ENCODE measurements at regions not wholly inside any gene's neighbourhood (a gene's known extent, or its start where the extent isn't known, plus 50 kb on each side); places are given as distances from the start of the nearest gene placed in this dataset.
"Not testable (repeated sequence)": the region's sequence is repeated elsewhere in the genome, so short reads cannot be mapped to it uniquely, and the experiment has no call there.

DNA sequence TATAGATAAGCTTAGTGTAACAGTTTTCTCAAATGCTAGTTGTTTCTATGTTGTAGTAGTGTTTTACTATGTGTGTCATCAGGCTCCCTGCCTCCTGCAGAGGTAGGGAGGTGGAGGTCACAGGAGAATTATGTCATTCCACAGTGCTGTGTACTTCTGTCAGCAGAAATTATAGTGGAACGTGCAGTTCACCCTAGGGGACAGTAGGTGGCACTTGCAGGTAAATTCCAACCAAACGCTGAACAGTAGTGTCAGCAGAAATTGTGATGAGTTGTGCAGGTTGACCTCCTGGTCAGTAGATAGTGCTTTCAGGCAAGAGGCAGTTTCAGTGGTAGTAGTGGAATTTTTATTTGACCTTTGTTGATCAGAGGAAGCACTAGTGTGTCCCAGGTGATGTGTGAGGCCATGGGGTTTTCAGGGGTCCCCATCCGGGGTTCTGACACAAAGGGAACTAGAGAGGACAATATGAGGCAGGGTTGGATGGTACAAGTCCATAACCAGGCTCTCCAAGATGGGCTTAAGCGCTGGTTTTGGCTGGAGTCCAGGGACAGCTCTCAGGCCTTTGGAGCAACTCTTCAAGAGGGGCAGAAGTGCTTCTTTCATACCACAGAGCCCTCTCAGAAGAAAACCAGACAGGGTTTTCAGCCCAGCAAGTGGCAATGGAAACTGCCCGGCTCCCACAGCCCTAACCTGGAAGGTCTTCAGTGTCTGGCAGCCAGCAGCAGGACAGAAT, 402.9 kb downstream of the CYLC2 start:
- DNase-seq (ENCODE audit: low read depth, low spot score), result peak; percentile 49

DNA sequence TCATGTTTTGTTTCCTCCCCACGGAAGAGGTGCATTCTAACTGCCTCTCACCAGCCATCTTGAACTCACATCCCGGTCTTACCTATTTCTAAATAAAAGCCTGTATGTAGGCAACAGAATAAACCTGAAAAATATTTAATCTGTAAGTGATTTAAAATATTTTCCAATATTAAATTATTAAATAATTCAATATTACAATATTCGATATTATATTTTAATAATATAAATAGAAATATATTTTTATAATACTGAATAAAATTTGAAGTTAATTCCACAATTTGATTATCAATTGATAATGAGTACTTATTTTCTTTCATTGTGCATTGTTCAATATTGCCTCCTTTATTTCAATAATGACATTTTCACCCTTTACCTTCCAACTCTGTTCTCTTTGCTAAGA, 404.4 kb downstream of the CYLC2 start:
- no peak for DNase-seq (ENCODE audit: low read depth, low spot score)

DNA sequence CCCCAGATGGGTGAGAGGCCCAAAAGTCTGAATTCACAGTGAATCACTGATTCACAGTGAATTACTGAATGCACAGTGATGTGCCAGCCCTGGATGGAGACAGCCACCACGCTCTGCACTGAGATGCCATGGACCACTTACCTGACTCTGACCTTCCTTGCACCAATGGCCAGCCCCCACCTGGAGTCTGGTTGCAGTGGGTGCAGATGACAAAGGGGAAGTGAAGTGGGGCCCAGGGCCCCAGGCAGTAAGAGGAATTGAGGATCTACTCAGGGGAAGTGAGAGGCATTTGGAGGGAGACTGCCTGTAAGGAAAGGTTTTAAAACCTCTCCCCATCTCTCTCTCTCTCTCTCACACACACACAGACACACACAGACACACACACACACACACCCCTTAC, 412.1 kb downstream of the CYLC2 start:
- no peak for DNase-seq (ENCODE audit: low read depth, low spot score)

DNA sequence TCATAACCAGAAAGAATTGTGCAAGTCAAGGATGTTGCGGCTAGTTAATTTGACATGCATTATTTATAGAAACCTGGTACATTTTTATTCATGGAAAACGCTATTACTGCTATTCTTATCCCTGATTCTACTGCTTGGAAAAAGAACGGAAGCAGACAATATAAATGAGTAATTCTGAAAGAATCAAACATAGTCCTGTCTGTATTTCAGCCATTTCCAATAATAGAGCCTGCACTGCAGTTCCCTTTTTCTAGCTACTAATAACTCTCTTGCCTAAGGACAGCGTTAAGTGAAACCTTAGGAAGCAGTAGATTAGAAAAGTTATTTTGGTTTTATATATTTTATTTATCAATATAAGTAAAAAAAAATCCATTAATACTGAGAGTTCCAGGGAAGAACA, 414.9 kb downstream of the CYLC2 start:
- no peak for DNase-seq (ENCODE audit: low read depth, low spot score)

DNA sequence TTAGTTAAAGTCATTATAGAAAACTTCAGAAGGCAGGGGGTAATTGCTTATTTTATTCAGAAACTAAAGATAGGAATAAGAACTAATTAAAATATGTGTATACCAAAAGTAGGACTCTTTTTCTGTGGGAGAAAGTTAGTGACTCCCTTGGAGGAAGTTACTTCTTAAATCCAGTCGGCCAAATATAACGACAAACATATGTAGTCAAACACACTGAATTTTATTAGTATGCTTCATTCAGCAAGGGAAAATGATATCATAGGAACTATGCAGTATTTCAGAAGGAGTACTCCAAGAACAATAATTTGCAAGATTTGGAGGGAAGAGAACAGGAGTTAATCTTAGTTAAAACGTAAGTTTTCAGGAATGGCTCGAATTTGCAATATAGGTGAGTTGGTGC, 432.6 kb downstream of the CYLC2 start:
- DNase-seq (ENCODE audit: low read depth, low spot score), result no peak

DNA sequence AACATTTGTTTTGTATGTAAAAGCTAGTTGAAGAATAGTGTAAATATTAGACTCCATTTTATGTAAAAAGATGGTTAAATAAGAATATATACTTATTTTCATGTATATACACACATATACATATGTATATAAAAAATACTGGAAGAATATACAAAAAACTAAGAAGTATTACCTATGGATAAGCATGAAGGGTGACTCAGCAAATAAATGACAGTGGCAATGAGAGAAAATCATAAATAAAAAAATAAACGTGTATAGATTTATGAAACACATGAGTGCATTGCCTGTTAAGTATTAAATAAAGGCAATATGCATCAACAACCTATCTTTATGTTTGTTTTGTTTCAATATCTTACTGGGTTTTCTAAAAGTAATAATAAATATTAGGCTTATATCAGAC, 435.3 kb downstream of the CYLC2 start:
- DNase-seq (ENCODE audit: low read depth, low spot score), result no peak

DNA sequence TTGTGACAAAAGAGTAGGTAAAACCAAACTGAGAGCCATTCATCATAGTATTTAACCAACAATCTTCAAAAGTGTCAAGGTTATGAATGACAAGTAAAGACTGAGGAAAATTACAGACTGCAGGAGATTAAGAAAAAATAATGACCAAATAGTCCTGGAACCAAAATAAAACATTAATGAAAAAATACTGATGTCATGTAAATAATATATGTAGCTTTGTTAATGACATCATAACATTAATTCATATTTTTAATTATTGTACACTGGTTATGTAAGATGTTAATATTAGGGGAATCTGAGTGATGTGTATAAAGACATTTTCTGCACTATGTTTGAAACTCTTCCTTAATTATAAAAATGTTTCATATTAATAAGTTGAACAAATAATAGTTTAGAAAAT, 436.7 kb downstream of the CYLC2 start:
- no peak for DNase-seq (ENCODE audit: low read depth, low spot score)

DNA sequence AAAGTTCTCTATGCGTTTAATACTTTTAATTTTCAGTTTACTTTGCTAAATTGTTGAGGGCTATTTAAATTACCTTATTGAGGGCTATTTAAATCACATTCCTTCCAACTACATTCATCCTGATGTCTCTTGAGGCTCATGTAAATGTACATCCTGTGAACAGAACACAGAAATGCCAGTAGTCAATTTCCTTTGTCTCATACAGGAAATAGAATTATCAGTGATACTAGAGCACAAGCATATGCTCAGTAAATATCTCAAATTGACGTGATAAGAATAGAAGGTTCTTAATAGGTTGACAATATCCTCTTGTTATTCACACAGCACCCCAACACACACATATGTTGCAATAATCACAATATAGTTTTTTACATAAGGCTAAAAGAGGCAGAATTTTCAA, 449.0 kb downstream of the CYLC2 start:
- no peak for DNase-seq (ENCODE audit: low read depth, low spot score)

DNA sequence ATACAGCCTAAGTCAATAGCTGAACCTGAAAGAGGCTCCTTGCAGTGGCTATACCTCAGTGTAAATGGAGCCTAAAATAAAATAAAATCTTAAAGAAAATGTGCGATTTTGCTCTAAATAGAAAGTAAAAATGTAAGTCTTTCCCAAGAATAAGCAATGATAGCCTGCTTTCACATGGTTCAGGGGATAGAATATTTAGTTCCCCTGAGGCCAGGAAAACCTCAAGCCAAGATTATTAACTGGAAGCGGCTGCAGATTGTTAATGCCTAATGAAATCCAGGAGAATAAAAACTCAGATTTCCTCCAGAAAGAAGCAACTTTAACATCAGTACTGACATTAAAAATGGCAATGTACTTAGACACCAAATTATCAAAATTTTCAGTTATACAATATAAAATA, 463.7 kb downstream of the CYLC2 start:
- DNase-seq (ENCODE audit: low read depth, low spot score), result no peak

DNA sequence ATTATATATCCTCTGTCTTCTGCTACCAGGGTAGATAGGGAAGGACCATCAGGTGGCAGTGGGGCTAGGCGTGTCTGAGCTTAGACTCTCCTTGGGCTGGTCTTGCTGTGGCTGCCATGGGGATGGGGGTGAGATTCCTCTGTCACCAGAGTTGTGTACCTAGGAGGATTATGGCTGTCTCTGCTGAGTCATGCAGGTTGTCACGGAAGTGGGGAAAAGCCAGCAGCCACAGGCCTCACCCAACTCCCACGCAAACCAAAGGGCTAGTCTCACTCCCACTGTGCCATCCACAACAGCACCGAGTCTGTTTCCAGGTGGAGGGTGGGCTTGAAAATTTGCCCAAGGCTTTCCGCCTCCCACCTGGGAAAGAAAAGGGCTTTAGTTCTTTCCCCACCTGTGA, 476.1 kb downstream of the CYLC2 start:
- DNase-seq (ENCODE audit: low read depth, low spot score), result no peak

DNA sequence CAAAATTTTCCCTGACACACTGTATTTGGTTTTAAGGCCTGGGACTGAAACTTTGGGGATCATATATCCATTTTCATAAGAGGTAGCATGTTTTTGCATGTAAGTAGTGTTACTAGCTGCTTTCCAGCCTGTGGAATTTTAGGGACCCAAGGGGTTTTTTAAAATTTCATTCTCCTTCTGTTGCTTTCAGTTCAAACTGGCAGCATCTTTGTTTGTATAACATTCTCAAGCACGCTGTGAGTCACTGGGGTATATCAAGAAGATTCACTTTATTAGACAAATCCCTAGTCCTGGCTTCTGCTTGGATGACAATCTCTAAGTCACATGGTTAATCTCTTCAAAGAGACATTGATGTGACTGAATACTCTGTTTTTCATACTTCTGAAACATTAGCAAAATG, 479.0 kb downstream of the CYLC2 start:
- no peak for DNase-seq (ENCODE audit: low read depth, low spot score)

DNA sequence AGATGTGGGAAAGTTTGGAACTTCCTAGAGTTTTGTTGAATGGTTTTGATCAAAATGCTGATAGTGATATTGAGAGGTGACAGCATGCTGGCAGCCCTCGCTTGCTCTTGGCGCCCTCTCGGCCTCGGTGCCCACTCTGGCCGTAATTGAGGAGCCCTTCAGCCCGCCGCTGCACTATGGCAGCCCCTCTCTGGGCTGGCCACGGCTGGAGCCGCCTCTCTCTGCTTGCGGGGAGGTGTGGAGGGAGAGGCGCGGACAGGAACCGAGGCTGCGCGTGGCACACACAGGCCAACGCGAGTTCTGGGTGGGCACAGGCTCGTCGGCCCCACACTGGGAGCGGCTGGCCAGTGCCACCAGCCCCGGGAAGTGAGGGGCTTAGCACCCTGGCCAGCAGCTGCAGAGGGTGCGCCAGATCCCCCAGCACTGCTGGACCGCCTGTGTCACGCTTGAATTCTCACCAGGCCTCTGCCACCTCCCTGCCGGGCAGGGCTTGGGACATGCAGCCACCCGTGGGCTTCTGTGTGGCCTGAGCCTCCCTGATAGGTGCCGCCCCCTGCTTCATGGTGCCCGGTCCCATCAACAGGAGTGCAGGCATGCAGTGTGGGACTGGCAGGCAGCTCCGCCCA, 488.5 kb downstream of the CYLC2 start:
- no peak for DNase-seq (ENCODE audit: low read depth, low spot score)

DNA sequence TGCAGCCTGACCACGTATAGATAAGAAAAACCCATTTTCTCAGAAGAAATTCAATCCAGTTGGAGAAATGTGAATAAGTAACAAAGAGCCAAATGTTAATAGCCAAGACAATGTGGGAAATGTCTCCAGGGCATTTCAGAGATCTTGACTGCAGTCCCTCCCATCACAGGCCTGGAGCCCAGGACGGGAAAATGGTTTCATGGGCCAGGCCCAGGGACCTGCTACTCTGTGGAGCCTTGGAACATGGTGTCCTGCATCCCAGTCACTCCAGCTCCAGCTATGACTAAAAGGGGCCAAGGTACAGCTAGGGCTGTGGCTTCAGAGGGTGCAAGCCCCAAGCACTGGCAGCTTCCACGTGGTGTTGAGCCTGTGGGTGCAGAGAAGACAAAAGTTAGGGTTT, 490.0 kb downstream of the CYLC2 start:
- DNase-seq (ENCODE audit: low read depth, low spot score), result no peak

DNA sequence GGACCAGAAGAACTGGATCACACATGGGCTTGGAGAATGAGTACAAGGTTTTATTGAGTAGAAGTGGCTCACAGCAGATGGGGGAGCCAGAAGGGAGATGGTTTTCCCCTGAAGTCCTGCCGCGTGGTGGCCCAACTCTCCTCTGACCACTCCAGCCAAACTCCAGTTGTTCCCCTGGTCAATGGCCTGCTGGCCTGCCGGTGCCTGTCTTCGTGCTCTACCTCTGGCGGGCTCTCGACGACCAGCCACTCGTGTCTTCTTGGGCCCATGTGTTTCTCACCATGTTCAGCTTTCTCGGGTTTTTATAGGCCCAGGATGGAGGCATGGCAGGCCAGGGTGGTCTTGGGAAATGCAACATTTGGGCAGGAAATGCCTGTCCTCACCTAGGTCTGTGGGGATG, 519.6 kb downstream of the CYLC2 start:
- no peak for DNase-seq (ENCODE audit: low read depth, low spot score)

DNA sequence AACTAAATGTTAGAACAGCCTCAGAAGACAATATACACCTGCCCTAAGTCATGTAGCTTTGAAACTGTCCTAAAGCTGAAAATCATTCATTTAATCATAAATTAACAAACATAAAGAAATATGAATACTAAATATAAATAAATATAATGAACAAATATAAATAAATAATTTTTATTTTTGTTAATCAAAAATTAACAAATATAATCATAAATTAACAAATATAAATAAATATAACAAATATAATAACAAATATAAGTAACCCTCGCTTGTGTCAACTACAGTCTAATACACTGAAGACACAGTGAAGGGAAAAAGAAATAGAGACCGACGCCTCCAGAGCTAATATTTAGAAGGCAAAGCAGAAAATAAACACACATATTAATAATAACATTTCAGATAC, 527.3 kb downstream of the CYLC2 start:
- no peak for DNase-seq (ENCODE audit: low read depth, low spot score)

DNA sequence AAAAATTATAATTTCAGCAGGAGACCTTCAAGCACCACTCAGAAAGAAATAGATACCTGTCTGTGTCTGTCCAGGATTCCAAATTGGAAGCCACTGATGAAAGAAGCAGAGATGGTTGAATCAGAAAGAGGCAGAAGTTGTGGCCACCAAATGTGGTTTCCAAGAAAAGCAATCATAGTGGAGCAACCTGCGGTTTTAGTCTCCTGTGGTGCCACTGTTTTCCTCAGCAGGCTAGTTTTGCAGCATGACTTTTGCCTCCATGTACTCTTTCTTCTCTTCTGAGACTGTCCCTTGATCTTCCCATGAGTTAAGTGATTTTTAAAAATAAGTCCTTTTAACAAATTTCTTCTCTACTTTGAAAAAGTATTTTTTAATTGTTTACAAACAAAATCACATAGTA, 535.8 kb downstream of the CYLC2 start:
- peak; percentile 1 for DNase-seq (ENCODE audit: low read depth, low spot score)

DNA sequence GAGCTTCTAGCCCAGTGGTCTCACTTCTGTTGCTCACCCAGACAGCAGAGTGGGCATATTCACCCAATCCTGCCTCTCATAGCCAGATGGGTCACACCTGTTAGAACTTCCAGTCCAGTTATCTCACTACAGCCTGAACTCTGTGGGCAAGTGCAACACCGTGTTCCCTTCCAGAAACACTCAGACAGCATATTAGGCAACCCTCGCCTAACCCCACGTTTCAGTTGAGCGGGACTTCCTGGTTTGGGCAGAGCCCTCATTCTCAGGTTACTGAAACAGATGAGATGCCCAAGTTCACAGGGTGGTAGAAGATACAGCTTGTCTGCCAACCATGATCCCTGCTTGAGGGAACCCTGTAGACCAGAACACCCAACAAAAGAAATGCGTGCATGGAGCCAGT, 538.2 kb downstream of the CYLC2 start:
- no peak for DNase-seq (ENCODE audit: low read depth, low spot score)

DNA sequence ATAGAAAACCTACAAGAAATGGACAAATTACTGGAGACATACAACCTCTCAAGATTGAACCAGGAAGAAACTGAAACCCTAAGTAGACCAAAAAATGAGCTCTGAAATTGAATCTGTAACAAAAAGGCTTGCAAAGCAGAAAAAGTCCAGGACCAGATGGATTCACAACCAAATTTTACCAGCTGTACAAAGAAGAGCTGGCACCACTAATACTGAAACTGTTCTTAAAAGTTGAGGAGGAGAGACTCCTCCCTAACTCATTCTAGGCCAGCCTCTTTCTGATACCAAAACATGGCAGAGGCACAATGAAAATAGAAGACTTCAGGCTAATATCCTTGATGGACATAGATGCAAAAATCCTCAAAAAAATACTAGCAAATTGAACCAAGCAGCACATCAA, 542.3 kb downstream of the CYLC2 start:
- DNase-seq (ENCODE audit: low read depth, low spot score), result no peak

DNA sequence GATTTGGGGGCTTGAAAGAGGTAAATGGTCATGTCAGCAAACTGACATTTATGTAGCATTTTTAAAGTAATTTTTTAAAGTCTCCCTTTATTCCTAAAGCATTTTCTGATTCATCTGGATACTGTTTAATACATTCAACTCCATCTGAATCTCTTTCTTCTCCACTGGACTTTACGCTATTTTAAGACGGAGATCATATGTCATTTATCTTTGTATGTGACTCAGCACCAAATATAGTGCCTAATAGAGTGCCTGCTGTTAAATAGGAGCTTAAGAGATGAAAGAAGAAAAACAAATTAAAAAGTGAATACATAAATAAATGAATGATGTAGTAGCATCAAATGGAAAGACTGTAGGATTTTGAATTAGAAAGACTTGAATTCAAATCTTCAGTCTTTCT, 548.8 kb upstream of the SMC2 start:
- DNase-seq (ENCODE audit: low read depth, low spot score), result no peak

DNA sequence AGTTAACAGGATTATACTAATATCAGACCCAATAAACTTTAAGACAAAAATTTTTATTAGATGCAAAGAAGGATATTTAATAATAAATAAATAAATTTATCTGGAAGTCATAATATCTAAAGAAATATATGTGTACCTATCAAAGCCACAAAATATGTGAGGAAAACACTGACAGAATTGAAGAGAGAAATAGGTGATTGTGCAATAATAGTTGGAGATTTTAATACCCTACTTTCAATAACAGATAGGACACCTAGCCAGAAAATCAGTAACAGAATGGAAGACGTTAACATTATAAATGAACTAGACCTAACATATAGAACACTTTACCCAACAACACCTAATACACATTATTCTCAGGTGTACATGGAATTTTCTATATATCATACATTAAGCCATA, 541.4 kb upstream of the SMC2 start:
- no peak for DNase-seq (ENCODE audit: low read depth, low spot score)

DNA sequence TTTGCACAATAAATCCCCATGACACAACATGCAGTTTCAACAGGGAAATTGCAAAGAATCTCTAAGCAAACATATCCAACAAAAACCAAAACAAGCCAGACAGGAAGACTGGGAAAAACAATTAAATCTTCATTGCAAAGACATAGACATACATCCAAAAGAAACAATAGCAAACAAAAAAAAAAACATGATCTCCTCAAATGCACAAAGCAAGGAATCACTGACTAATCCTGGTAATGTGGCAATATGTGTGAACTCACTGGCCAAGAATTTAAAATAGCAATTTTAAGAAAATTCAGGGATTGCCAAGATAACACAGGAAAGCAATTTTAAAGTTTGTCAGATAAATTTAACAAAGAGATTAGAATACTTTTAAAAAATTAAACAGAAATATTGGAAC, 520.1 kb upstream of the SMC2 start:
- no peak for DNase-seq (ENCODE audit: low read depth, low spot score)

DNA sequence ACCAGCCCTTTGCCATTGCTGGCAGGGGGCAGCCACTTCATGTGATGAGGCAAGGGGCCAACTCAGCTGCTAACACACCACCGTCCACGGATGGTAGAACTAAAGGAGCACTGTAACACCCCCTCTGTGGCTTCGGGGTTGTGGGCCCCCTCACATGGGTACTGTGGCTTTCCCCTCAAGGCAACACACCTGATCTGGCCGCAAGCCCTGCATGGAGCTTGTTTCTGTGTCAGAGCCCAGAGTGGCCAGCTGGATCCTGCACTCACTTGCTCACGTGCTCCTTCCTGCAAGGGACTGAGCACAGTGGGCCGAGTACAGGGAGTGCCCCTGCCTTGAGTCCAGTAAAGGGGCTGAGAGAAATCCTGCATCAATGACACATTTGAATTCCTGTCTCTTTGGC, 507.4 kb upstream of the SMC2 start:
- no peak for DNase-seq (ENCODE audit: low read depth, low spot score)

DNA sequence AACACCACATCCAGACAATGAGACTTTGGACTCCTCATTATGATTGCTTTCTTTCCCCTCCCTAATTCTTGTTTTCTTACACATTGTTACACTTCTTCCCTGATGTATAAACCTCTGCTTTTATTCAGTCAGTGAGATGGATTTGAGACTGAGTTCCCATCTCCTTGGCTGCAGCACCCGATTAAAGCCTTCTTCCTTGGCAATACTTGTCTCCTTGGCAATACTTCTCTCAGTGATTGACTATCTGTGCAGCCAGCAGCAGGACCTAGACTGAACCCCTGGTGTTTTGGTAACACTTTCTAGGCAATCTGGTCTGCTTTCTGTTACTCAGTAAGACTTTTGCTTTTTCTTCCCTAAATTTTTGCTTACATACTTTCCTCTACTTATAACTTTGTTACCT, 492.8 kb upstream of the SMC2 start:
- no peak for DNase-seq (ENCODE audit: low read depth, low spot score)

DNA sequence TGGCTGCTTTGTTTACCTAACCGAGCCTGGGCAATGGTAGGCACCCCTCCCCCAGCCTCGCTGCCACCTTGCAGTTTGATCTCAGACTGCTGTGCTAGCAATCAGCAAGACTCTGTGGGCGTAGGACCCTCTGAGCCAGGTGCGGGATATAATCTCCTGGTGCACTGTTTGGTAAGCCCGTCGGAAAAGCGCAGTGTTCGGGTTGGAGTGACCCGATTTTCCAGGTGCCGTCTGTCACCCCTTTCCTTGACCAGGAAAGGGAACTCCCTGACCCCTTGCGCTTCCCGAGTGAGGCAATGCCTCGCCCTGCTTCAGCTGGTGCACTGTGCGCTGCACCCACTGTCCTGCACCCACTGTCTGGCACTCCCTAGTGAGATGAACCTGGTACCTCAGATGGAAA, 482.2 kb upstream of the SMC2 start:
- not testable (repeated sequence) for DNase-seq (ENCODE audit: low read depth, low spot score)

Data from astrocyte of the hippocampus (primary cell).